GM12878 (cell line): ENCODE measurements at regions not wholly inside any gene's neighbourhood (a gene's known extent, or its start where the extent isn't known, plus 50 kb on each side); places are given as distances from the start of the nearest gene placed in this dataset.

Experiments used
- ATAC-seq: fragments of 200-7000 bp; cut with Tn5 transposase; 3 replicates; pipeline ENCODE4 v1.9.1; 2020; ENCODE audit warnings: mild to moderate bottlenecking, moderate library complexity
- BruUV-seq: library from RNA; stranded (reverse); fragments of 400-500 nt; replicated peaks from 2 replicates; lab custom pipeline; 2021; lab: Mats Ljungman, UMichigan
- CTCF ChIA-PET: fragments of 300-600 bp; sonication (Branson Sonifier 250); formaldehyde crosslinking; extraction: SDS; loops from one replicate; lab custom pipeline; 2021; ENCODE audit warnings: inconsistent platforms; lab: Yijun Ruan, JAX
- POLR2A ChIA-PET: fragments of 350-600 bp; formaldehyde crosslinking; extraction: SDS; loops from one replicate; lab custom pipeline; 2021; ENCODE audit warnings: inconsistent platforms; lab: Charles Lee
- RAD21 ChIA-PET: fragments of 300-600 bp; sonication (Branson Sonifier 250); formaldehyde crosslinking; loops from one replicate; lab custom pipeline; 2023; ENCODE audit warnings: antibody characterized with exemption; ENCODE audit not compliant: unreplicated experiment; lab: Charles Lee
- SMC1A ChIA-PET: fragments of 300-600 bp; sonication (Branson Sonifier 250); formaldehyde crosslinking; loops from one replicate; lab custom pipeline; 2023; ENCODE audit not compliant: unreplicated experiment, uncharacterized antibody; lab: Charles Lee
- DNase-seq: peaks from one replicate; pipeline ENCODE4 v3.0.0-alpha.2; 2011; ENCODE audit warnings: low read depth, low spot score
- FAIRE-seq: peaks from 3 replicates; lab custom pipeline; 2011; peaks lifted over from hg19 to GRCh38; lab: Jason Lieb, UNC
- H2AFZ ChIP-seq: 2 replicates; pipeline ENCODE4 v1.6.0; 2011; ENCODE audit warnings: low read depth, low read length, control low read depth; ENCODE audit not compliant: control insufficient read depth
- H3K27ac ChIP-seq: 2 replicates; pipeline ENCODE4 v1.5.1; 2011; ENCODE audit warnings: control low read depth; ENCODE audit not compliant: control insufficient read depth, insufficient read depth
- H3K27me3 ChIP-seq, 2 experiments: replicated peaks in 1 of 2; 2 replicates each; pipeline versions ENCODE4 v1.6.0 to v1.6.1; 2011; ENCODE audit warnings: low read length in 1 of 2; ENCODE audit not compliant: control insufficient read depth in 2 of 2, insufficient read depth in 2 of 2
- H3K36me3 ChIP-seq, 2 experiments: 2 replicates each; pipeline ENCODE4 v1.5.1; 2011; ENCODE audit warnings: low read length in 1 of 2; ENCODE audit not compliant: control insufficient read depth in 2 of 2, insufficient read depth in 2 of 2
- H3K4me1 ChIP-seq: 2 replicates; pipeline ENCODE4 v1.6.1; 2011; ENCODE audit warnings: mild to moderate bottlenecking, low read length, moderate library complexity, mixed read lengths; ENCODE audit not compliant: control insufficient read depth, insufficient read depth
- H3K4me2 ChIP-seq: 2 replicates; pipeline ENCODE4 v1.6.0; 2011; ENCODE audit warnings: control low read depth; ENCODE audit not compliant: control insufficient read depth, insufficient read depth
- H3K4me3 ChIP-seq: fragments of 200-600 bp; sonication (generic); 2 replicates; pipeline ENCODE4 v1.5.1; 2016
- H3K79me2 ChIP-seq: 2 replicates; pipeline ENCODE4 v1.6.0; 2011; ENCODE audit warnings: low read length; ENCODE audit not compliant: control insufficient read depth, insufficient read depth
- H3K9ac ChIP-seq: 2 replicates; pipeline ENCODE4 v1.8.0; 2011; ENCODE audit warnings: low read length, control low read depth, mixed read lengths; ENCODE audit not compliant: control insufficient read depth, insufficient read depth
- H3K9me3 ChIP-seq: replicated peaks from 3 replicates; pipeline ENCODE4 v1.5.1; 2011; ENCODE audit warnings: mild to moderate bottlenecking, low read length; ENCODE audit not compliant: control insufficient read depth, insufficient read depth
- H4K20me1 ChIP-seq: 2 replicates; pipeline ENCODE4 v1.6.0; 2011; ENCODE audit not compliant: control insufficient read depth, insufficient read depth
- BRCA1 ChIP-seq: IDR thresholded peaks from 2 replicates; pipeline ENCODE4 v1.6.1; 2011; ENCODE audit warnings: low read depth, low read length, improper control_type of control experiment
- HDAC2 ChIP-seq: fragments of 200-600 bp; sonication (generic); IDR thresholded peaks from 2 replicates; pipeline ENCODE4 v1.6.1; 2017
- IRF4 ChIP-seq: IDR thresholded peaks from 2 replicates; pipeline ENCODE4 v1.6.1; 2011; ENCODE audit warnings: low read depth, low read length
- SMAD5 ChIP-seq: IDR thresholded peaks from 2 replicates; pipeline ENCODE4 v1.6.1; 2016; ENCODE audit warnings: antibody characterized with exemption, low read depth
- TBL1XR1 ChIP-seq: IDR thresholded peaks from 2 replicates; pipeline ENCODE4 v1.6.1; 2012; ENCODE audit warnings: low read depth, low read length, improper control_type of control experiment
- WGBS: methylation state at CpG from one replicate; pipeline ENCODE4 v1.1.6; 2016; ENCODE audit warnings: low lambda C conversion rate; ENCODE audit not compliant: insufficient replicate concordance, insufficient coverage; ENCODE audit errors: missing lambda C conversion rate; 5-methylcytosine and 5-hydroxymethylcytosine counted together
- in situ Hi-C: fragments of 300-500 bp; cut with MboI; formaldehyde crosslinking; loops from 9 replicates; pipeline ENCODE4 v1.14.3; 2018; ENCODE audit warnings: mixed read lengths
- intact Hi-C: fragments of 100-400 bp; cut with micrococcal nuclease; formaldehyde crosslinking; loops from one replicate; pipeline ENCODE4 v1.14.2; 2022; ENCODE audit not compliant: unreplicated experiment

DNA sequence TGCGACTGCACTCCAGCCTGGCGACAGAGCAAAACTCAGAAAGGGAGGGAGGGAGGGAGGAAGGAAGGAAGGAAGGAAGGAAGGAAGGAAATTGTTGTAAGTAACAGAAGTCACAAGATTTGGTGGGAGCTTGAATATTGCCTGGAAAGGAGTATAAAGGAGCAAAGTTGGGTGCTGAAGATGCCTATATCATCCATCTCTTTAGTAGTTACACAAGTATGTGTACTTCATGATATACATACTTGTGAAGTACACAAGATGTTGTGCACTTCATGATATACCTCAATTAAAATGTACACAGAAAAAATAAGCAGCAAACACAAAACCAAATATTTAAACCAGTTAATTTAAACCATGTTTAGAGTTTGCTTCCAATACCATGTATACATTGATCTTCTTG is 1223.8 kb downstream of the SORCS3 start (continued):
- no peak for TF ChIP-seq SMAD5

DNA sequence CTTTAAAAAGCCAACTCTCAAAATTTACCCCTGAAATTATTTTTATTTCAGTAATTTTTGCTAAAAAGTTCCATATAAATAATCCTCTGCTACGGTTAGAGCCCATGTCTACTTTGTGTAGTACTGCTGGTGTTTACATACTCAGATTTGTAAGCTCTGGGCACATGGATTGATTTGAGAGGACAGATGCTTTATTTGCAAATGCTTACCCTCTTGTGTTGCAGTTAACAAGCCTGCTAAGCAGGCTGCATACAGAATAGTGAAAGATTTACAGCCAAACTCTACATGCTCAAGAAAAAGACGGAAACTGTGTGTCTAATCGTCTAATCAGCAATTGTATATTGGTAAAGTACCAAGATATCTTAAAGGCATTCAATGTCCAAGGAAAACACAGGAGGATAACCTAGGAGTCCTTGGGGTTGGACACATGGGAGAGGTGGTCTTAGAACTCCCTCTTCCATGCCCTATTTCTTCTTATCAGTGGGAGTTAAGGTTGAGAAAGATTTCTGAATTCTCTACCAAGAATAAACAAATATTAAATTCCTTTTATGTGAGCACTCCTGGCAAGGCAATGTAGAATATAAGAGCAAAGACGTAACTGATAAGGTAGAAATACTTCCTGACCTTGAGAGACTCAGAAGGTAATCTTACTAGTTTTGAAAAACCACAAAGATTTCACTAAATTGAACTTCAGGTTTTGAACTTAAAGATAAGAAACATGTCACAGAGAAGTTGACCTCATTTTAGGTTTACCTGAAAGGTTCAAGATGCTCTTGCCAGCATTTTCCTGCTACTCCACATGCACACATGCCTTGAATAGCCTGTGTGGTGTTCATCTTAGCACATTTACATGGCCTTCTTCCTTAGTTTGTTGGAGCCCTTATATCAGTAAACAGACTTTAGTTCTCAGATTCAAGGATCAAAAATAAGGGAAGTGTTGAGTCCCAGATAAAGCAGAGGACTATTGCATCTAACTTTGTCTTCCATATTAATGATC is 1216.5 kb downstream of the SORCS3 start:
- no peak overlapping the region for H3K4me2 ChIP-seq
- no peaks in the 10 kb centered on the region for H3K79me2 ChIP-seq
- RAD21 ChIA-PET = no interaction called here
- H3K27me3 ChIP-seq = no peaks in the 10 kb centered on the region
- H2AFZ ChIP-seq = no peak overlapping the region
- H3K4me3 ChIP-seq = no peak overlapping the region
- no peak for TF ChIP-seq TBL1XR1
- no peak for TF ChIP-seq BRCA1
- POLR2A ChIA-PET = no interaction called here
- no peak for ATAC-seq
- 28% methylated on average over 4 of the region's 4 CpGs for WGBS
- no peaks in the 10 kb centered on the region for H3K9me3 ChIP-seq
- H4K20me1 ChIP-seq = no peaks in the 10 kb centered on the region
- FAIRE-seq = no peak
- no TSS peak for BruUV-seq
- no peak overlapping the region for H3K9ac ChIP-seq
- in situ Hi-C loops = no loop called here
- CTCF ChIA-PET = no interaction called here
- no peaks in the 10 kb centered on the region for H3K4me1 ChIP-seq
- no peaks in the 10 kb centered on the region for H3K36me3 ChIP-seq
- H3K27ac ChIP-seq = no peak overlapping the region
- SMC1A ChIA-PET = no interaction called here
- DNase-seq = no peak
- intact Hi-C loops = no loop called here

DNA sequence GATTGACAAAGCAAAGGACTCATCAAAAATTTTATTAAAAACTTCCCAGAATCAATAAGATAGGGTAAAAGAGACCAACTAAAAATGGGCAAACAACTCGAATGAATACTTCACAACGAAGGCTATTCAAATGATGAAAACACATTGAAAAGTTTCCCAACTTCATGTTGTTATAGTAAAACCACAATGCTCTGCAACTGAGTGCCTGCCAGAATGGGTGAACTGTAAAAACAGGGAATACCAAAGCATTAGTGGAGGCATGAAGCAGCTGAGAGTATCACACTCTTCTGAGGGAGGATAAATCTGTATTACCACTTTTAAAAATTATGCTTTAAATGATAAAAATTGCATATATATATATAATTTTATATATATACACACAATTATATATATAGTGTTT is 1214.7 kb downstream of the SORCS3 start:
- no peaks in the 10 kb centered on the region for H3K9me3 ChIP-seq
- H2AFZ ChIP-seq = no peak overlapping the region
- no peak for FAIRE-seq
- no peak for DNase-seq
- H3K4me2 ChIP-seq = no peak overlapping the region
- H4K20me1 ChIP-seq = no peaks in the 10 kb centered on the region
- no peaks in the 10 kb centered on the region for H3K79me2 ChIP-seq
- no peaks in the 10 kb centered on the region for H3K4me1 ChIP-seq
- H3K4me3 ChIP-seq = no peak overlapping the region
- no peak overlapping the region for H3K27ac ChIP-seq
- ChIA-PET RAD21 (no interaction called here), POLR2A (no interaction called here), SMC1A (interaction anchor here (0.6 kb wide), 1 partner anchor 160 kb away, joined by 3 read pairs; no protein-coding TSS in a partner anchor), CTCF (interaction anchor here (1.2 kb wide), 1 partner anchor 93 kb away, joined by 5 read pairs; no protein-coding TSS in a partner anchor)
- BruUV-seq = no TSS peak
- H3K36me3 ChIP-seq = no peaks in the 10 kb centered on the region
- TF ChIP-seq IRF4 (no peak), HDAC2 (no peak)
- WGBS = 0% methylated on average over 2 of the region's 2 CpGs
- intact Hi-C loops (no loop called here), in situ Hi-C loops (no loop called here)
- no peaks in the 10 kb centered on the region for H3K27me3 ChIP-seq
- no peak overlapping the region for H3K9ac ChIP-seq
- no peak for ATAC-seq
